ENCODE measurements at regions not wholly inside any gene's neighbourhood (a gene's known extent, or its start where the extent isn't known, plus 50 kb on each side); places are given as distances from the start of the nearest gene placed in this dataset.

DNA sequence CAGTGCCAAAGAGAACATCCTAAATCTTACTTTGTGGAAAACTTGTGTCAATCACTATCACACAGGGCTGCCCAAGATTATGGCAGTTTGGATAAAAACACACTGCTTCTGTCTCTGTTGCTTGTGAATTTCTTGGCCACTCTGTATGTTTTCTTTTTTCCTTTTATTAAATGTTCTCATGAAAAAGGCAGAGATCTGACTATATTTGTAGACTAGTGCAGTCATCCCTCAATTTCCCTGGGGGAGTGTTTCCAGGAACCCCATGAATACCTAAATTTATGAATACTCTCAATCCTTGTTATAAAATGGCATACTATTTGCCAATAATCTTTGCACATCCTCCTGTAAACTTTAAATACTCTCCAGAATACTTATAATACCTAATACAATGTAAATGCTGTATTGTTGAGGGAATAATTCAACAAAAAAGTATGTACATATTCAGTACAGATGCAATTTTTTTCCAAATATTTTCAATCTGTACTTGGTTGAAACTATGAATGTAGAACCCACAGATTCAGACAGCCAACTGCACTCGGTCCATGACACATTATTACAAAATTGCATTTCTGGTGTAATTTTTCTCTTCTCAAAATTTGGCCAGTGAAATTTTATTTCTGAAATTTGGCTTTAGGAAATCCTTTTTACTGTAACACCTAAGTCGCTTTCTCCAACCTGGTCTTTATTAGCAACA lies 391.9 kb upstream of the PRR16 start:
- no peak for TF ChIP-seq POLR2AphosphoS5 (IDR thresholded peaks at IDR 0.05)
- TF ChIP-seq, protein P1, sequence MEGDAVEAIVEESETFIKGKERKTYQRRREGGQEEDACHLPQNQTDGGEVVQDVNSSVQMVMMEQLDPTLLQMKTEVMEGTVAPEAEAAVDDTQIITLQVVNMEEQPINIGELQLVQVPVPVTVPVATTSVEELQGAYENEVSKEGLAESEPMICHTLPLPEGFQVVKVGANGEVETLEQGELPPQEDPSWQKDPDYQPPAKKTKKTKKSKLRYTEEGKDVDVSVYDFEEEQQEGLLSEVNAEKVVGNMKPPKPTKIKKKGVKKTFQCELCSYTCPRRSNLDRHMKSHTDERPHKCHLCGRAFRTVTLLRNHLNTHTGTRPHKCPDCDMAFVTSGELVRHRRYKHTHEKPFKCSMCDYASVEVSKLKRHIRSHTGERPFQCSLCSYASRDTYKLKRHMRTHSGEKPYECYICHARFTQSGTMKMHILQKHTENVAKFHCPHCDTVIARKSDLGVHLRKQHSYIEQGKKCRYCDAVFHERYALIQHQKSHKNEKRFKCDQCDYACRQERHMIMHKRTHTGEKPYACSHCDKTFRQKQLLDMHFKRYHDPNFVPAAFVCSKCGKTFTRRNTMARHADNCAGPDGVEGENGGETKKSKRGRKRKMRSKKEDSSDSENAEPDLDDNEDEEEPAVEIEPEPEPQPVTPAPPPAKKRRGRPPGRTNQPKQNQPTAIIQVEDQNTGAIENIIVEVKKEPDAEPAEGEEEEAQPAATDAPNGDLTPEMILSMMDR (IDR thresholded peaks at IDR 0.05), result no peak
- TF ChIP-seq POLR2A (IDR thresholded peaks at IDR 0.05), result no peak
